Esophagus squamous epithelium (tissue), 4 donors: ENCODE measurements at regions not wholly inside any gene's neighbourhood (a gene's known extent, or its start where the extent isn't known, plus 50 kb on each side); places are given as distances from the start of the nearest gene placed in this dataset.

Experiments used
- POLR2A ChIP-seq, 4 donors: fragments of 450-650 bp; IDR thresholded peaks; one replicate each; pipeline ENCODE4 v1.6.1; 2017; ENCODE audit warnings: antibody characterized with exemption in 4 of 4, mild to moderate bottlenecking in 4 of 4, moderate library complexity in 3 of 4
- TF ChIP-seq, protein P1 (sequence below), 6 experiments: fragments of 450-650 bp in 4 of 6; fragments of 200-600 bp in 2 of 6; sonication (generic) in 2 of 6; IDR thresholded peaks; one replicate each; pipeline ENCODE4 v1.5.1; 2016 to 2019; ENCODE audit warnings: antibody characterized with exemption in 6 of 6, mild to moderate bottlenecking in 4 of 6, moderate library complexity in 4 of 6

DNA sequence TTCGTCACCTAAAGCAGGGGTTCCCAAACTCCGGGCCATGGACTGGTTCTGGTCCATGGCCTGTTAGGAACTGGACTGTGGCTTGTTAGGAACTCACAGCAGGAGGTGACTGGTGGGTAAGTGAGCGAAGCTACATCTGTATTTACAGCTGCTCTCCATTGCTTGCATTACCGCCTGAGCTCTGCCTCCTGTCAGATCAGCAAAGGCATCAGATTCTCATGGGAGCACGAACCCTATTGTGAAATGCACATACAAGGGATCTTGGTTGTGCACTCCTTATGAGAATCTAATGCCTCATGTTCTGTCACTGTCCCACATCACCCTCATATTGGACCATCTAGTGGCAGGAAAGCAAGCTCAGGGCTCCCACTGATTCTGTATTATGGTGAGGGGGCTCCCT lies 217.0 kb downstream of the ZFP36L2 start:
- no peak for TF ChIP-seq POLR2A (IDR thresholded peaks at IDR 0.05)
- TF ChIP-seq, protein P1, sequence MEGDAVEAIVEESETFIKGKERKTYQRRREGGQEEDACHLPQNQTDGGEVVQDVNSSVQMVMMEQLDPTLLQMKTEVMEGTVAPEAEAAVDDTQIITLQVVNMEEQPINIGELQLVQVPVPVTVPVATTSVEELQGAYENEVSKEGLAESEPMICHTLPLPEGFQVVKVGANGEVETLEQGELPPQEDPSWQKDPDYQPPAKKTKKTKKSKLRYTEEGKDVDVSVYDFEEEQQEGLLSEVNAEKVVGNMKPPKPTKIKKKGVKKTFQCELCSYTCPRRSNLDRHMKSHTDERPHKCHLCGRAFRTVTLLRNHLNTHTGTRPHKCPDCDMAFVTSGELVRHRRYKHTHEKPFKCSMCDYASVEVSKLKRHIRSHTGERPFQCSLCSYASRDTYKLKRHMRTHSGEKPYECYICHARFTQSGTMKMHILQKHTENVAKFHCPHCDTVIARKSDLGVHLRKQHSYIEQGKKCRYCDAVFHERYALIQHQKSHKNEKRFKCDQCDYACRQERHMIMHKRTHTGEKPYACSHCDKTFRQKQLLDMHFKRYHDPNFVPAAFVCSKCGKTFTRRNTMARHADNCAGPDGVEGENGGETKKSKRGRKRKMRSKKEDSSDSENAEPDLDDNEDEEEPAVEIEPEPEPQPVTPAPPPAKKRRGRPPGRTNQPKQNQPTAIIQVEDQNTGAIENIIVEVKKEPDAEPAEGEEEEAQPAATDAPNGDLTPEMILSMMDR (IDR thresholded peaks at IDR 0.05): no peak
